ENCODE measurements at regions not wholly inside any gene's neighbourhood (a gene's known extent, or its start where the extent isn't known, plus 50 kb on each side); places are given as distances from the start of the nearest gene placed in this dataset.

- TF ChIP-seq CBFB (CRISPR knock-in tag; IDR thresholded peaks at IDR 0.05; ENCODE audit: low read depth) (no peak), ELF4 (CRISPR knock-in tag; IDR thresholded peaks at IDR 0.05; ENCODE audit: low read depth) (no peak)
Measured at GRCh38 chr6:14852375-14852774, 393.5 kb upstream of the JARID2 start.
